ENCODE measurements at regions not wholly inside any gene's neighbourhood (a gene's known extent, or its start where the extent isn't known, plus 50 kb on each side); places are given as distances from the start of the nearest gene placed in this dataset.

DNA sequence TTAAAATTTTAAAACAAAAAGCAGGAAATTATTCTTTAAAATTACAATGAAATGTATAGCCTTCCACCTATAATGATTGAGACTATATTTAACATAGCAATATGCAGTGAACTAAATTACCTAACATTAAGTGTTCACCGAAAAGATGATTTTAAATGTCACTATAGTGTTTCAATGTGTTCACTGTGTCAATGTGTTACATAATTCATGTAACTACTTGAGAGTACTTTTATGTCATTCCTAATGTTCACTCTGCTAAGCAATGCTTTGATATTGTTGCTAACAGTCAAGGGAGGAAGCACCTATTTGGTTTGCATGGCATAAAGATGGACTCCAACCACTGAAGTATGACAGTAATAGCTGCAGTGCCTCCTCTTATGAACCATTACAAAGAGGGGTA lies 629.8 kb upstream of the C9orf72 start:
- TF ChIP-seq, protein P1, sequence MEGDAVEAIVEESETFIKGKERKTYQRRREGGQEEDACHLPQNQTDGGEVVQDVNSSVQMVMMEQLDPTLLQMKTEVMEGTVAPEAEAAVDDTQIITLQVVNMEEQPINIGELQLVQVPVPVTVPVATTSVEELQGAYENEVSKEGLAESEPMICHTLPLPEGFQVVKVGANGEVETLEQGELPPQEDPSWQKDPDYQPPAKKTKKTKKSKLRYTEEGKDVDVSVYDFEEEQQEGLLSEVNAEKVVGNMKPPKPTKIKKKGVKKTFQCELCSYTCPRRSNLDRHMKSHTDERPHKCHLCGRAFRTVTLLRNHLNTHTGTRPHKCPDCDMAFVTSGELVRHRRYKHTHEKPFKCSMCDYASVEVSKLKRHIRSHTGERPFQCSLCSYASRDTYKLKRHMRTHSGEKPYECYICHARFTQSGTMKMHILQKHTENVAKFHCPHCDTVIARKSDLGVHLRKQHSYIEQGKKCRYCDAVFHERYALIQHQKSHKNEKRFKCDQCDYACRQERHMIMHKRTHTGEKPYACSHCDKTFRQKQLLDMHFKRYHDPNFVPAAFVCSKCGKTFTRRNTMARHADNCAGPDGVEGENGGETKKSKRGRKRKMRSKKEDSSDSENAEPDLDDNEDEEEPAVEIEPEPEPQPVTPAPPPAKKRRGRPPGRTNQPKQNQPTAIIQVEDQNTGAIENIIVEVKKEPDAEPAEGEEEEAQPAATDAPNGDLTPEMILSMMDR (conservative IDR thresholded peaks at IDR 0.05; ENCODE audit: control insufficient read depth, insufficient read depth, low read depth, low read length) = no peak
- no peak for DNase-seq (ENCODE audit: low read depth)
- no peak overlapping the region for H3K4me3 ChIP-seq (ENCODE audit: control insufficient read depth, low read depth, low read length)

DNA sequence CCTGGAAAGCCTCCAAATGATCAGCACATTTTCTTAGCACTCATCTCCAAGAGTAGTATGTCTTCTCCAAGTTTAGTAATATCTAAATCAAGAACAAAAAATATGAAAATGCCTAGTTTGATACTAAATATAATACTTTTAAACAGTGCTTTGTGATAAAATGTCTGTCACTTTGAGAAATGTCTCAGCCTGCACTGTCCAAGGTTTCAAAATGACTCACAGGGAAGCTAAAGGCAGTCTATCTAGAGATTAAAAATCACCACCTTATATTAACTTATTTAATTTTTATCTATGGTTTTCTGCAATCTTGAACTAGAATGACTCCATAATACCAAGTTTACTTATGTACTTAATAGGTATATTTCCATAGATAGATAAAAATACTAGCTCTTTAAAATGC lies 633.0 kb upstream of the C9orf72 start:
- H3K4me3 ChIP-seq (ENCODE audit: control insufficient read depth, low read depth, low read length) = no peak overlapping the region
- TF ChIP-seq, protein P1 (conservative IDR thresholded peaks at IDR 0.05; ENCODE audit: control insufficient read depth, insufficient read depth, low read depth, low read length) = no peak
- no peak for DNase-seq (ENCODE audit: low read depth)

DNA sequence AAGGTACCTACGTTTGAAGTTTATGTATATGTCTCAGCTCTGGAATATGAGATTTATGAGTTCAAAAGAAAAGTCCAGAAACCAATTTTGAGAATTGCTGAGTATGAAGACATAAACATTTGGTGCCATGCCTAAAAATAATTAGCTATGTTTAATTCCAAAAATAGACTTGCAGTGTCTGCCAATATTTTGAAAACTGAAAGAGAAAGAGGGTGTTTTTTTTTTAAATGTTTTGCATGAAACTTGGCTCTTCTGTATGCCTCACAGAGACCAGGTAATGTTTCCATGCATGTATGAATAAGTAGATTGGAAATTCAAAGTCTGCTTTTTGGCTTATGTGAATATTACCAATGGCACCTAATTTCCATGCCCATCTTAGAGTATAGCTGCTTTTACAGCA lies 634.4 kb upstream of the C9orf72 start:
- no peak for DNase-seq (ENCODE audit: low read depth)
- TF ChIP-seq, protein P1 (conservative IDR thresholded peaks at IDR 0.05; ENCODE audit: control insufficient read depth, insufficient read depth, low read depth, low read length) = no peak
- H3K4me3 ChIP-seq (ENCODE audit: control insufficient read depth, low read depth, low read length) = no peak overlapping the region

DNA sequence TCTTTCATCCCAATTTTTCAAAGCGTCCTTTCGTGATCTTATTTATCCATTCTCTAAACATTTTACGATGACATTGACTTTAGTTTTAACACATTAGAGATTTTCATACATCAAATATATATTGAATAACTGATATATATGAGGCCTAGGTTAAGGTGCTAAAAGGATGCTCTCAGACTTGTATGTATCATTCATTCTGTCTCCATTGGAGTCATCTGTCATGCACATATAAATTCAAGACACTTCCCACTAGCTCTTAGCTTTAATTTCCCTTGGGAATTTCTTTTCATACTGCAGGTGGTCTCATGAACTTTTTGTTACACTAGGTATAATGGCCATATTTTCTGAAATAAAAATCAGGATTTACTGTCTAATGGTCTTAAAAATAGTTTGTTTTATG lies 635.8 kb upstream of the C9orf72 start:
- no peak for DNase-seq (ENCODE audit: low read depth)
- H3K4me3 ChIP-seq (ENCODE audit: control insufficient read depth, low read depth, low read length) = no peak overlapping the region
- TF ChIP-seq, protein P1 (conservative IDR thresholded peaks at IDR 0.05; ENCODE audit: control insufficient read depth, insufficient read depth, low read depth, low read length) = no peak

DNA sequence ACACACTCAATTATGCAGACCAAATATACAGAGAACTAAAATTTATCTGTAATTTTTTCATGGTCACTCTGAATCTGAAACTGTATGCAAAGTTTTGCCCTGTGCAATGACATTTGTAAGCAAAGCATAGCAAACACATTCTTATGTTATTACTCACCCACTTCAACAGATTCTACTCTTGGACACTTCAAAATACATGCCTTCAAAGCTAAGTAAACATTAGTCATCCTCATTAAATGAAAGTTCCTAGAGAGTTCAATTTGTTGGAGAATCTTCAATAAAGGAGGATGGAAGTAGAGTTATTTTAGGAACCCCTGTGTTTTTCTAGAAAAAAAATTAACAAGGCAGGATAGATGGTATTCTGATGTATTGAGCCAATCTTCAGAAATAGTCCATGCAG lies 639.7 kb upstream of the C9orf72 start:
- TF ChIP-seq, protein P1 (conservative IDR thresholded peaks at IDR 0.05; ENCODE audit: control insufficient read depth, insufficient read depth, low read depth, low read length) = no peak
- DNase-seq (ENCODE audit: low read depth) = peak; percentile 62
- no peak overlapping the region for H3K4me3 ChIP-seq (ENCODE audit: control insufficient read depth, low read depth, low read length)

DNA sequence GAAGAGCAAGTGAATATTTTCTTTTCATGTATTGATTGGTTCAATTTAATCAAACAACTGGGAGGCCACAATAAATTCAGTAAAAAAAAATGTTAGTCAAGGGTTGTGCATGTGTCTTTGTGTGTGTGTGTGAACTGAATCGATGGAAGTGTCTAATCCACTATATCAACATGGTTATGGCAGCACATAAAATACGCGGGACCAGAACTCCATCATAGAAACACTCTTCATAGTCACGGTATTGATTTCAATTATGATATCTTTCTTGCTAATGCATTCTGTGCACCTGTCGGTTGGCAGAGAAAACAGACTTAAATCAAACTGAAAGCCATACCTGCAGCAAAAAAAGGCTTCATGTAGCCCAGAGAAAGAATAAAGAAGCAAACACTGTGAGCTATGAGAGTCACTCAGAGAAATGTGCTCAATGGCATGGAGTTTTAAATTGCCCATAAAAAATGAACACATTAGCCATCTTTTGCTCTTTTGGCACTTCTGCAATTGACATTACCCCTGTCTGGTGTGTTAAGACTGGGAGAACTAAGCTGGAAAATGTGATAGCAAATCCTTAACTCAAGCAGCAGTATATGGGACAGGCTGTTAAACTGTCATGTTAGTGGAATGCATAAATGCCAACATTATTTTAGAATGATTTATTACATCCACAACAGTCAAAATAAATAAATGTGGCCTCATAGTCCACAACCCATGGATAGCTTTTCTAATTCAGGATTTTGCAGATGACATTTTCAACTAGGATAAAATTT lies 642.4 kb upstream of the C9orf72 start:
- DNase-seq (ENCODE audit: low read depth) = no peak
- TF ChIP-seq, protein P1 (conservative IDR thresholded peaks at IDR 0.05; ENCODE audit: control insufficient read depth, insufficient read depth, low read depth, low read length) = no peak

More for the DNA sequence above, 642.4 kb upstream of the C9orf72 start:
- no peak overlapping the region for H3K4me3 ChIP-seq (ENCODE audit: control insufficient read depth, low read depth, low read length)
